ENCODE measurements at regions not wholly inside any gene's neighbourhood (a gene's known extent, or its start where the extent isn't known, plus 50 kb on each side); places are given as distances from the start of the nearest gene placed in this dataset.

DNA sequence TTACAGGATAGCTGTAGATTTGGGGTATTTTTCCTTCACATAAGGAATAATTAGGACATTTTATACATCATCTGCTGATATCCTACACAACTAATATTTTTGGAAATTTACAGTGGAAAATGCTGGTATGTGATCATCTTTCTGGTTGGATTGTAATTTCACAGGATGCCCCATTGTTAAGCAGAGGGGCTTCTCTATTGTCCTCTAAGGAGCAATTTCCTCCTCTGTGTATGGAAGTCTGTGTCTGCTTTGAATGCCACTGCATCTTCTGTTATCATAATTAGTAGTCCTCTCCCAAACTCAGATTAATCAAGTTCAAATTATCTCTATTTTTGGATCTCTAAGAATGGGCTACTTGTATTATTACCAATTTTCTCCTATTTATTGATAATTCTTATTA, 988.1 kb upstream of the B3GALT2 start:
- H3K27ac Mint-ChIP-seq = no peak overlapping the region
- no peak overlapping the region for H3K4me3 Mint-ChIP-seq
- TF ChIP-seq, protein P1, sequence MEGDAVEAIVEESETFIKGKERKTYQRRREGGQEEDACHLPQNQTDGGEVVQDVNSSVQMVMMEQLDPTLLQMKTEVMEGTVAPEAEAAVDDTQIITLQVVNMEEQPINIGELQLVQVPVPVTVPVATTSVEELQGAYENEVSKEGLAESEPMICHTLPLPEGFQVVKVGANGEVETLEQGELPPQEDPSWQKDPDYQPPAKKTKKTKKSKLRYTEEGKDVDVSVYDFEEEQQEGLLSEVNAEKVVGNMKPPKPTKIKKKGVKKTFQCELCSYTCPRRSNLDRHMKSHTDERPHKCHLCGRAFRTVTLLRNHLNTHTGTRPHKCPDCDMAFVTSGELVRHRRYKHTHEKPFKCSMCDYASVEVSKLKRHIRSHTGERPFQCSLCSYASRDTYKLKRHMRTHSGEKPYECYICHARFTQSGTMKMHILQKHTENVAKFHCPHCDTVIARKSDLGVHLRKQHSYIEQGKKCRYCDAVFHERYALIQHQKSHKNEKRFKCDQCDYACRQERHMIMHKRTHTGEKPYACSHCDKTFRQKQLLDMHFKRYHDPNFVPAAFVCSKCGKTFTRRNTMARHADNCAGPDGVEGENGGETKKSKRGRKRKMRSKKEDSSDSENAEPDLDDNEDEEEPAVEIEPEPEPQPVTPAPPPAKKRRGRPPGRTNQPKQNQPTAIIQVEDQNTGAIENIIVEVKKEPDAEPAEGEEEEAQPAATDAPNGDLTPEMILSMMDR (IDR thresholded peaks at IDR 0.05) = no peak
- H3K4me1 Mint-ChIP-seq (ENCODE audit: low read depth) = peaks cover 12% of the 10 kb centered on the region; the same call in 1 of the 2 replicates
- H3K36me3 Mint-ChIP-seq (ENCODE audit: low read depth) = no peaks in the 10 kb centered on the region
- no peaks in the 10 kb centered on the region for H3K27me3 Mint-ChIP-seq (ENCODE audit: insufficient read depth)
- no peak for DNase-seq
- H3K9me3 Mint-ChIP-seq = no peaks in the 10 kb centered on the region; the same call in 1 of the 2 replicates

DNA sequence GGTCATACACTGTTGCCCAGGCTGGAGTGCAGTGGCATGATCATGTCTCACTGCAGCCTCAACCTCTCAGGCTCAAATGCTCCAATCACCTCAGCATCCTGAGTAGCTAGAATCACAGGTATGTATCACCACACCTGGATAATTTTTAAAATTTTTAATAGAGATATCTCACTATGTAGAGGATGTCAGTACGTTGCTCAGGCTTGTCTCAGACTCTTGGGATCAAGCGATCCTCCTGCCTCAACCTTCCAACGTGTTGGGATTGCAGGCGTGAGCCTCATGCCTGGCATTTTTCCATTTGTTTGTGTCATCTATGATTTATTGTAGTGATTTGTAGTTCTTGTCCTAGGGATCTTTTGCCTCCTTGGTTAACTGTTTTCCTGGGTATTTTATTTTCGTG, 985.2 kb upstream of the B3GALT2 start:
- TF ChIP-seq, protein P1 (IDR thresholded peaks at IDR 0.05) = no peak
- Mint-ChIP-seq H3K36me3 (ENCODE audit: low read depth) (no peaks in the 10 kb centered on the region; the same call in 1 of the 2 replicates), H3K27ac (no peak overlapping the region), H3K27me3 (ENCODE audit: insufficient read depth) (no peaks in the 10 kb centered on the region), H3K4me1 (ENCODE audit: low read depth) (peaks cover 30% of the 10 kb centered on the region), H3K9me3 (no peaks in the 10 kb centered on the region; the same call in 1 of the 2 replicates), H3K4me3 (no peak overlapping the region)
- no peak for DNase-seq

DNA sequence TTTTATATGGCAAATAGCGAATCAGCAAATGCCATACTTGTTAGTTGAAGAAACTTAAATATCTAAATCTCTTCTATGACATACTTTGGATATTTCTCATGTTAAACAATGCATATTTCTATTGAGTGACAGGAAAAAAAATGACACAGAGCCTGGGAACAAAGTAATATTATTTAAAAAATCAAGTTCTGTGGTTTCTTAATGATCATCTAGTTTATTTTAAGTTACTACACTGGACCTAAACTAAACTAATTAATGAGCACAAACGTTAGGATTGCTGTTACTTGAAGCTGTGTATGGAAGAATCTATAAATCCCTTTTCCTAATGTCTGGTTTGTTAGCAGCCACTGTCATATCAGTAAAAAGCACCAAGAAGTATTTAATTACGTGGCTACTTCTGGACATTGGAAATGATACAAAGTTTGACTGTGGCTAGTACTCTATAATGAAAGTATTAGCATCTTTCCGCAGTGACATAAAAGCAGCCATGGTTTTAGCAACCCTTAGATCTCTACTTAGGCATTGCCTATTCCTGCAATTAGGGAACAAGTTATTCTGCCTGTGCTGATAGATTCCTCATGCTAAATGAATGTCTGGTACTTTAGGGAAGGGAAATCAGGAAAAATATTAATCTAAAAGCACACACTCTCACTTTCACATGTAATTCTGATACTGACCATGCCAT, 981.7 kb upstream of the B3GALT2 start:
- no peaks in the 10 kb centered on the region for H3K27me3 Mint-ChIP-seq (ENCODE audit: insufficient read depth)
- peak; percentile 28 for DNase-seq
- TF ChIP-seq, protein P1 (IDR thresholded peaks at IDR 0.05) = no peak

DNA sequence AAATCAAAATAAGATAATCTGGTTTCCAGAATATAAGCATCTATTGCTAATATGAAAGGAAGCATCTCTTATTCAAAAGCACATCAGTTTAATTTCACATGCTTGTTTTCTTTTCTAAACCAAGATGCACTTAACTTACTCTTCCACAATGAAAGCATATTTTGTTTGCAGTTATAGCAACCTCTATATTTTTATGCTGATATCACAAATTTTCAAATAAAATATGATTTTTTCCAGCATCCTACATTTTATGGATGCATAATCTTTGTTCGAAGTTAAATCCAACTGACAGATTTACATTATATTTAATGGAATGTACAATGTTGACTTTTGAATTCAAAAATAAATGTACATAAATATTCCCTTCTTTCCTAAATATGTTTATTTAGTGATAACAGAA, 978.3 kb upstream of the B3GALT2 start:
- Mint-ChIP-seq H3K4me3 (no peak overlapping the region), H3K27ac (no peak overlapping the region), H3K36me3 (ENCODE audit: low read depth) (no peaks in the 10 kb centered on the region; the same call in 1 of the 2 replicates), H3K4me1 (ENCODE audit: low read depth) (peaks cover 25% of the 10 kb centered on the region), H3K9me3 (no peaks in the 10 kb centered on the region), H3K27me3 (ENCODE audit: insufficient read depth) (no peaks in the 10 kb centered on the region)
- DNase-seq = no peak
- TF ChIP-seq, protein P1 (IDR thresholded peaks at IDR 0.05) = no peak

More for the DNA sequence above, 981.7 kb upstream of the B3GALT2 start:
- Mint-ChIP-seq H3K4me1 (ENCODE audit: low read depth) (peaks cover 18% of the 10 kb centered on the region), H3K36me3 (ENCODE audit: low read depth) (no peaks in the 10 kb centered on the region; the same call in 1 of the 2 replicates), H3K4me3 (no peak overlapping the region), H3K9me3 (no peaks in the 10 kb centered on the region; the same call in 1 of the 2 replicates), H3K27ac (peak overlapping the region; percentile 69)

DNA sequence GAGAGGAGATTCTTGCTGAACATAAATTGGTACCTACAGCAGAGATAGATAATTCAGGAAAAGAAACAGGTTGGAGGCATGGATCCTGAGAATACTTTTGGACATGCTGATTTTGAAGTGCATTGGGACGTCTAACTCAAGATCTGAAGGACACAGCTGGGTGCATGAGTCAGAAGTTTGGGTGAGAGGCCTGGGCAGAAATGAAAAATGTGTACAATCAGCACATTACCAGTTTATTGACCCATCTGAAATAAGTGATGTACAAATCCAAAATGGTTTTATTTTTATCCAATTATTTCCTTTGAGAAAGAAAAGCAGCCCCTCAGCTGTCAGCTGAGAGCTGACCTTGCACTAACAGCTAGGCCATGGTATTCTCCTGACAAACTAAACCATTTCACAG, 975.2 kb upstream of the B3GALT2 start:
- H3K4me1 Mint-ChIP-seq (ENCODE audit: low read depth) = peaks cover 6% of the 10 kb centered on the region; the same call in 1 of the 2 replicates
- no peak overlapping the region for H3K27ac Mint-ChIP-seq
- H3K36me3 Mint-ChIP-seq (ENCODE audit: low read depth) = no peaks in the 10 kb centered on the region
- no peak overlapping the region for H3K4me3 Mint-ChIP-seq
- H3K27me3 Mint-ChIP-seq (ENCODE audit: insufficient read depth) = no peaks in the 10 kb centered on the region
- H3K9me3 Mint-ChIP-seq = peaks cover 7% of the 10 kb centered on the region; the same call in 1 of the 2 replicates
- TF ChIP-seq, protein P1 (IDR thresholded peaks at IDR 0.05) = no peak
- DNase-seq = no peak
